Body of pancreas (tissue), 4 donors: ENCODE measurements at regions not wholly inside any gene's neighbourhood (a gene's known extent, or its start where the extent isn't known, plus 50 kb on each side); places are given as distances from the start of the nearest gene placed in this dataset.

Experiments
- CTCF ChIP-seq, 7 experiments: fragments of 450-650 bp in 4 of 7; fragments of 200-600 bp in 3 of 7; sonication (generic) in 3 of 7; IDR thresholded peaks; one replicate each; pipeline ENCODE4 v1.5.1; 2016 to 2019; ENCODE audit warnings: antibody characterized with exemption in 7 of 7
- POLR2A ChIP-seq, 3 donors: fragments of 450-650 bp; IDR thresholded peaks; one replicate each; pipeline ENCODE4 v1.6.1; 2016; ENCODE audit warnings: antibody characterized with exemption in 3 of 3, mild to moderate bottlenecking in 2 of 3

GRCh38 chr2:8579485-8580085, 102.3 kb upstream of the ID2 start:
- TF ChIP-seq CTCF (IDR thresholded peaks at IDR 0.05) (no peak), POLR2A (IDR thresholded peaks at IDR 0.05) (no peak)
